ENCODE measurements at regions not wholly inside any gene's neighbourhood (a gene's known extent, or its start where the extent isn't known, plus 50 kb on each side); places are given as distances from the start of the nearest gene placed in this dataset.

DNA sequence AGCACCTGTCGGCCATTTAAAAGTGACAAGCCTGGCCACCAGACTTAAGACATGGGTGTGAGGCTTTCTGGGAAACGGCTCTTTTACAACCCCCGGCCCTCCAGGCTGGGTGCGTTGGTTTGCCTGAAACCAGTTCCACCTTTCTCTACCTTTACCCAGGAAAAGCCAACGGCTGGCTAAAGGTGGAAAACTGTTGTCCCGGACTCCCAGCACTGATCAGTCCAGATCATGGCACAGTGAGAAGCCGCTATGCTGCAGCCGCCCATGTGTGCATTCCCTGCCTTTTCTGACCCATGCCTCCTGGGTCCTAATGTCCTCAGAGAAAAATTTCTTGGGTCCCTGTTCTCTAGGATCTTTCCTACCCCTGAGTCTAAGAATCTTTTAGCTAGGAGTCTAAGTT, 655.7 kb upstream of the HS3ST5 start:
- Histone ChIP-seq H3K79me2 (ENCODE audit: control insufficient read depth in 1 of 2, insufficient read depth in 2 of 2, low read length in 2 of 2) (no peaks in the 10 kb centered on the region), H3K56ac (replicated peaks; ENCODE audit: insufficient read length, low read depth, low read length) (no peak overlapping the region), H2AFZ (ENCODE audit: low read length) (no peak overlapping the region), H3K4me2 (ENCODE audit: insufficient read depth in 1 of 2, low read depth in 2 of 2, low read length in 2 of 2) (no peak overlapping the region), H3K23me2 (ENCODE audit: low read depth, low read length) (no peaks in the 10 kb centered on the region), H2AK5ac (ENCODE audit: low read depth, low read length) (no peak overlapping the region), H3K36me3 (ENCODE audit: control insufficient read depth in 2 of 4, insufficient read depth in 4 of 4, low read length in 3 of 4) (no peaks in the 10 kb centered on the region; a peak in 1 of 8 replicates), H3K9ac (replicated peaks in 1 of 4; ENCODE audit: extremely low read depth in 1 of 4, low read depth in 3 of 4, low read length in 3 of 4) (no peak overlapping the region), H3K9me3 (ENCODE audit: insufficient read depth in 2 of 2, low read depth in 1 of 2, low read length in 1 of 2) (no peaks in the 10 kb centered on the region; a peak in 1 of 4 replicates), H2BK15ac (ENCODE audit: low read length) (no peak overlapping the region), H3K4ac (replicated peaks; ENCODE audit: insufficient read length, low read depth, low read length) (no peak overlapping the region), H2BK12ac (ENCODE audit: low read depth, low read length) (no peak overlapping the region), H3K27ac (ENCODE audit: low read depth, low read length) (no peak overlapping the region), H2BK20ac (ENCODE audit: low read length) (no peak overlapping the region), H3K79me1 (ENCODE audit: low read depth, low read length) (no peaks in the 10 kb centered on the region), H3K4me3 (ENCODE audit: extremely low read depth in 1 of 4, insufficient read depth in 2 of 4, low read depth in 3 of 4, low read length in 4 of 4) (no peak overlapping the region), H4K8ac (ENCODE audit: extremely low read depth, insufficient read depth, low read length) (no peak overlapping the region), H4K5ac (ENCODE audit: insufficient read length, low read depth, low read length) (no peak overlapping the region), H3K14ac (ENCODE audit: insufficient read length) (no peak overlapping the region), H2BK5ac (ENCODE audit: low read depth, low read length) (no peak overlapping the region), H3K18ac (ENCODE audit: extremely low read depth, low read length) (no peak overlapping the region), H4K91ac (replicated peaks; ENCODE audit: insufficient read length, low read length) (no peak overlapping the region), H3K27me3 (replicated peaks in 1 of 4; ENCODE audit: control insufficient read depth in 3 of 4, extremely low read depth in 1 of 4, insufficient read depth in 3 of 4, low read length in 3 of 4) (no peaks in the 10 kb centered on the region), H3K4me1 (replicated peaks in 1 of 4; ENCODE audit: control insufficient read depth in 3 of 4, insufficient read depth in 4 of 4, low read length in 3 of 4) (peaks cover 0 to 3% (median 0%) of the 10 kb centered on the region in 4 experiments; a peak in 2 of 7 replicates), H3K23ac (ENCODE audit: insufficient read length) (no peak overlapping the region), H4K20me1 (replicated peaks in 1 of 2; ENCODE audit: control insufficient read depth in 1 of 2, insufficient read depth in 2 of 2, low read length in 2 of 2) (no peaks in the 10 kb centered on the region), H2BK120ac (replicated peaks; ENCODE audit: low read depth, low read length) (no peak overlapping the region)
- ChIA-PET CTCF (ENCODE audit: partially characterized antibody) (no interaction called here), POLR2A (ENCODE audit: partially characterized antibody) (no interaction called here)
- WGBS, 2 experiments (ENCODE audit: extremely low coverage in 1 of 2, insufficient coverage in 1 of 2, insufficient read length in 1 of 2, insufficient replicate concordance in 2 of 2, low coverage in 1 of 2, low lambda C conversion rate in 2 of 2, missing lambda C conversion rate in 1 of 2): 87% methylated on average over 8 of the region's 8 CpGs; no CpG with 5 or more reads in 1 of the 2 experiments
- no peak for DNase-seq (ENCODE audit: low read depth in 1 of 2, low spot score in 2 of 2)
- no peak for FAIRE-seq
- TF ChIP-seq YY1 (IDR thresholded peaks at IDR 0.05; ENCODE audit: low read depth, low read length): no peak
- TF ChIP-seq CEBPB (IDR thresholded peaks at IDR 0.05; ENCODE audit: low read depth, low read length): no peak
- no peak for TF ChIP-seq CBX8 (IDR thresholded peaks at IDR 0.05; ENCODE audit: borderline replicate concordance, low read depth, low read length)
